Uterus (tissue), 3 donors: ENCODE measurements at regions not wholly inside any gene's neighbourhood (a gene's known extent, or its start where the extent isn't known, plus 50 kb on each side); places are given as distances from the start of the nearest gene placed in this dataset.
"Not testable (repeated sequence)": the region's sequence is repeated elsewhere in the genome, so short reads cannot be mapped to it uniquely, and the experiment has no call there.

Experiments used
- DNase-seq, 2 donors: peaks; one replicate each; pipeline ENCODE4 v3.0.0-alpha.2; 2019 to 2020
- H3K27ac ChIP-seq, 2 donors: fragments of 200-600 bp; sonication (generic); 1 replicate in 1 of 2; 2 replicates in 1 of 2; pipeline ENCODE4 v1.5.1; 2016 to 2018
- H3K27me3 ChIP-seq, 2 donors: fragments of 200-600 bp; sonication (generic); one replicate each; pipeline ENCODE4 v1.5.1; 2018 to 2019; ENCODE audit warnings: control low read depth in 1 of 2
- H3K36me3 ChIP-seq, 2 donors: fragments of 200-600 bp; sonication (generic); one replicate each; pipeline ENCODE4 v1.5.1; 2019; ENCODE audit warnings: control low read depth in 1 of 2
- H3K4me1 ChIP-seq, 2 donors: fragments of 200-600 bp; sonication (generic); one replicate each; pipeline ENCODE4 v1.5.1; 2018 to 2019; ENCODE audit warnings: control low read depth in 1 of 2
- H3K4me3 ChIP-seq, 2 donors: fragments of 200-600 bp; sonication (generic); 1 replicate in 1 of 2; 2 replicates in 1 of 2; pipeline ENCODE4 v1.5.1; 2018 to 2019; ENCODE audit warnings: mild to moderate bottlenecking in 1 of 2
- H3K9me3 ChIP-seq, 2 donors: fragments of 200-600 bp; sonication (generic); one replicate each; pipeline ENCODE4 v1.5.1; 2019; ENCODE audit warnings: control low read depth in 1 of 2
- POLR2A ChIP-seq, 2 donors: fragments of 450-650 bp; IDR thresholded peaks; one replicate each; pipeline ENCODE4 v1.6.1; 2016; ENCODE audit warnings: antibody characterized with exemption in 2 of 2, mild to moderate bottlenecking in 1 of 2, moderate library complexity in 1 of 2
- intact Hi-C: fragments of 100-400 bp; cut with DNase I; formaldehyde crosslinking; loops from one replicate; pipeline ENCODE4 v1.15.1; 2023; ENCODE audit warnings: low total_unique reads
- TF ChIP-seq, protein P1 (sequence below), 4 experiments: fragments of 200-600 bp in 2 of 4; fragments of 450-650 bp in 2 of 4; sonication (generic) in 2 of 4; IDR thresholded peaks; one replicate each; pipeline ENCODE4 v1.5.1; 2016 to 2019; ENCODE audit warnings: antibody characterized with exemption in 4 of 4, mild to moderate bottlenecking in 2 of 4, moderate library complexity in 1 of 4
- donor health status: DM: yes; HTN: yes; CAD: no.

DNA sequence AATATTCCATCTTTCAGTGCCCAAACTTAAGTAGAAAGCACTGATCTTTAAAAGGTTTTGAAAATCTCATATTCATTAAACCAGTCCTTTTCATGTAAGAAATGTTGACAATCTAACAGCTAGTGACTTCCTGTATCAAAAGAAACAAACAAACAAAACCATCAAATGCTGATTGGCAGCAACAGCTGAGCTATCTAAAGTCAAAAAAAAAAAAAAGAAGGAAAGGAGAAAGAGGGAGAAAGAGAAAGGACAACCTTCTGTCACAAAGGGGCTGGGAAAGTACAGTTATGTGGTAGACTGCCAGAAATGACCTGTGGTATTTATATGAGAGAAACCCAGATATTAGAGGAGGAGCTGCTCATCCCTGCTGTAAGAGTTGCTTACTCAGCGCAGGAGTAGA lies 614.6 kb upstream of the SMIM31 start:
- TF ChIP-seq, protein P1, sequence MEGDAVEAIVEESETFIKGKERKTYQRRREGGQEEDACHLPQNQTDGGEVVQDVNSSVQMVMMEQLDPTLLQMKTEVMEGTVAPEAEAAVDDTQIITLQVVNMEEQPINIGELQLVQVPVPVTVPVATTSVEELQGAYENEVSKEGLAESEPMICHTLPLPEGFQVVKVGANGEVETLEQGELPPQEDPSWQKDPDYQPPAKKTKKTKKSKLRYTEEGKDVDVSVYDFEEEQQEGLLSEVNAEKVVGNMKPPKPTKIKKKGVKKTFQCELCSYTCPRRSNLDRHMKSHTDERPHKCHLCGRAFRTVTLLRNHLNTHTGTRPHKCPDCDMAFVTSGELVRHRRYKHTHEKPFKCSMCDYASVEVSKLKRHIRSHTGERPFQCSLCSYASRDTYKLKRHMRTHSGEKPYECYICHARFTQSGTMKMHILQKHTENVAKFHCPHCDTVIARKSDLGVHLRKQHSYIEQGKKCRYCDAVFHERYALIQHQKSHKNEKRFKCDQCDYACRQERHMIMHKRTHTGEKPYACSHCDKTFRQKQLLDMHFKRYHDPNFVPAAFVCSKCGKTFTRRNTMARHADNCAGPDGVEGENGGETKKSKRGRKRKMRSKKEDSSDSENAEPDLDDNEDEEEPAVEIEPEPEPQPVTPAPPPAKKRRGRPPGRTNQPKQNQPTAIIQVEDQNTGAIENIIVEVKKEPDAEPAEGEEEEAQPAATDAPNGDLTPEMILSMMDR (IDR thresholded peaks at IDR 0.05) = no peak
- TF ChIP-seq POLR2A (IDR thresholded peaks at IDR 0.05) = no peak
- H3K27me3 ChIP-seq = no peaks in the 10 kb centered on the region
- no peaks in the 10 kb centered on the region for H3K36me3 ChIP-seq
- no peaks in the 10 kb centered on the region for H3K9me3 ChIP-seq
- no peak overlapping the region for H3K27ac ChIP-seq
- no peak overlapping the region for H3K4me3 ChIP-seq
- no peak for DNase-seq
- intact Hi-C loops = no loop called here
- H3K4me1 ChIP-seq = no peaks in the 10 kb centered on the region

DNA sequence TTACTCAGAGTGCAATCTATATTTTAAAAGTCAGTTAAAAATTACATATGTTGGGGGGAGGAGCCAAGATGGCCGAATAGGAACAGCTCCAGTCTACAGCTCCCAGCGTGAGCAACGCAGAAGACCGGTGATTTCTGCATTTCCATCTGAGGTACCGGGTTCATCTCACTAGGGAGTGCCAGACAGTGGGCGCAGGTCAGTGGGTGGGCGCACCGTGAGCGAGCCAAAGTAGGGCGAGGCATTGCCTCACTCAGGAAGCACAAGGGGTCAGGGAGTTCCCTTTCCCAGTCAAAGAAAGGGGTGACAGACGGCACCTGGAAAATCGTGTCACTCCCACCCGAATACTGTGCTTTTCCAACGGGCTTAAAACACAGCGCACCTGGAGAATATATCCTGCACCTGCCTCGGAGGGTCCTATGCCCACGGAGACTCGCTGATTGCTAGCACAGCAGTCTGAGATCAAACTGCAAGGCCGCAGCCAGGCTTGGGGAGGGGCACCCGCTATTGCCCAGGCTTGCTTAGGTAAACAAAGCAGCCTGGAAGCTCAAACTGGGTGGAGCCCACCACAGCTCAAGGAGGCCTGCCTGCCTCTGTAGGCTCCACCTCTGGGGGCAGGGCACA lies 612.1 kb upstream of the SMIM31 start:
- H3K36me3 ChIP-seq, DNase-seq, H3K4me3 ChIP-seq, H3K27me3 ChIP-seq, H3K27ac ChIP-seq, H3K9me3 ChIP-seq, intact Hi-C loops, H3K4me1 ChIP-seq: not testable (repeated sequence)

DNA sequence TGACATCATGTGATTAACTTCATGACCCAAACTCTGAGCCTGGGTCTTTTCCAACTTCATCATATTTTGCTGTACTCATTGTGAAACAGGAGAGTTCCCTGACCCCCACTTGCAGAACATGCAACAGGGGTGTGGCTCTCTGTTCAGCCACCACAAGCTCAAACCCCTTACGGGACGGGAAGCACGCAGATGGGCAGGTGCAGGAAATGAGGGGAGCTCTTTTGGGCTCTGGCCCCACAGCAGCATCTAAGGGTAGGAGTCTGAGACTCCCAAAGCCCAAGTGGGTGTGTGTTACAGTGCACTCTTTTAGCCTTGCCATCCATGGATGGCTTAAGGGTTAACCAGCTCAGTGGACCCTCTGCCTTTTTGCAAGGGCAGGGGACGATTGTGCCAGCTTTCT lies 599.5 kb upstream of the SMIM31 start:
- no peak for TF ChIP-seq POLR2A (IDR thresholded peaks at IDR 0.05)
- TF ChIP-seq, protein P1 (IDR thresholded peaks at IDR 0.05) = no peak
- DNase-seq = no peak

DNA sequence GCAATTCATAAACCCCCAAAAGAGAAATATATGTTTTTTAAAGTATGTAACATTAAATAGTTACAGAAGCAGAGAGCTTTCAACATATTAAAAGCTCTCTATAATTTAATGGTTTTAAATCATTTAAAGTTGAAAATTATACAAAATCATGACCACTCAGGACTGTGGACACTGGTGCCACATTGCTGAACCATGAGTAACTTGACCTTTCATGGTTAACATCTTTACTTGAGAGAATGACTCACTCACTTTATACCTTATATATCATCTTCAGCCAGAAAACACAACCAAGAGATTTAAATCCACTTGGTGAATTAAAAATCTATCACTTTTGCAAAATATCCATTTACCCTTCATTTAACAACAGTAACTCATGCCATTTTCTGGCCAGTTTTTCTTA lies 584.3 kb upstream of the SMIM31 start:
- H3K27me3 ChIP-seq = no peaks in the 10 kb centered on the region
- H3K9me3 ChIP-seq = no peaks in the 10 kb centered on the region
- H3K4me1 ChIP-seq = no peaks in the 10 kb centered on the region
- no peak for DNase-seq
- H3K36me3 ChIP-seq = no peaks in the 10 kb centered on the region
- no peak overlapping the region for H3K4me3 ChIP-seq
- no peak for TF ChIP-seq POLR2A (IDR thresholded peaks at IDR 0.05)
- TF ChIP-seq, protein P1 (IDR thresholded peaks at IDR 0.05) = no peak
- intact Hi-C loops = no loop called here
- H3K27ac ChIP-seq = no peak overlapping the region

More for the DNA sequence above, 599.5 kb upstream of the SMIM31 start:
- H3K9me3 ChIP-seq = no peaks in the 10 kb centered on the region
- no peaks in the 10 kb centered on the region for H3K4me1 ChIP-seq
- no peaks in the 10 kb centered on the region for H3K27me3 ChIP-seq
- no peaks in the 10 kb centered on the region for H3K36me3 ChIP-seq
- intact Hi-C loops = no loop called here
- H3K27ac ChIP-seq = no peak overlapping the region
- H3K4me3 ChIP-seq = no peak overlapping the region

DNA sequence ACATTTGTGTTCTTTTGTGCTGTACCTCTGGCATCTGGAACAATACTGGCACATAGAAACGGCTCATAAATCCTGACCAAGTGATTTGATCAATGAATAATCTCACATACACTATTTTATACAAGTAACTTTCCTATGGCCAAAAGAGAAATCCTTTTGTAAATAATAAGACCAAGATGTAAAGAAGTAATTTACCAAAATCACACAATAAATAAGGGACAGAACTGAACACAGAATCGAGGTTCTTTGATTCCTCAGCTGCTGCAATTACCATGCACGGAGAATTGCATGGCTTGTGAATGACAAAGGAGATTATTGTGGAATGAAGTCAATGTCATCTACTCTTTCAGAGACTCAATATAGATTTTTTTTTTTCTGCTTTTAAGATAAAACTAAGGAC lies 576.8 kb upstream of the SMIM31 start:
- DNase-seq = no peak
- Histone ChIP-seq H3K27me3 (no peaks in the 10 kb centered on the region), H3K9me3 (no peaks in the 10 kb centered on the region), H3K4me3 (no peak overlapping the region), H3K27ac (no peak overlapping the region), H3K4me1 (no peaks in the 10 kb centered on the region), H3K36me3 (no peaks in the 10 kb centered on the region)
- no peak for TF ChIP-seq POLR2A (IDR thresholded peaks at IDR 0.05)
- TF ChIP-seq, protein P1 (IDR thresholded peaks at IDR 0.05) = no peak
- intact Hi-C loops = no loop called here

DNA sequence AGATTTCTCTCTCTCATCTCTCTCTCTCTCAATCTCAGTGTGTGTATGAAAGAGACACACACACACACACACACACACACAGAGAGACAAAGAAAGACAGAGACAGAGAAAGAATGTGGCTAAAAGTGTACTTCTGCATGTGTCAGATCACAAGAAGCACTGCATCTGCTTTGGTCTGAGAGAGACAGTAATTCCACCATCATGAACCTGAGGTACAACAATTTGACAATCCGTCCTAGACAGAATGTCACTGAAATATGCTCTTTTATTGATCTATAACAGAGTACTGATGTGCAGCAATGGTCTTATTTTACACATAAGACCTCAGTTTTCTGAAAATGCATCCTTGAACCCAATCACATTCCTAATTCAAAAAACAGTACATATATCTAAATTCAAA lies 576.2 kb upstream of the SMIM31 start:
- intact Hi-C loops = no loop called here
- no peak overlapping the region for H3K4me3 ChIP-seq
- no peaks in the 10 kb centered on the region for H3K36me3 ChIP-seq
- no peaks in the 10 kb centered on the region for H3K9me3 ChIP-seq
- DNase-seq = no peak
- H3K4me1 ChIP-seq = no peaks in the 10 kb centered on the region
- H3K27me3 ChIP-seq = no peaks in the 10 kb centered on the region
- no peak for TF ChIP-seq POLR2A (IDR thresholded peaks at IDR 0.05)
- TF ChIP-seq, protein P1 (IDR thresholded peaks at IDR 0.05) = no peak
- H3K27ac ChIP-seq = no peak overlapping the region
